Ishikawa (cell line): ENCODE measurements at regions not wholly inside any gene's neighbourhood (a gene's known extent, or its start where the extent isn't known, plus 50 kb on each side); places are given as distances from the start of the nearest gene placed in this dataset.

ENCODE experiments used
- CEBPB ChIP-seq: IDR thresholded peaks from 2 replicates; pipeline ENCODE4 v1.6.1; 2012
- CREB1 ChIP-seq: IDR thresholded peaks from 2 replicates; pipeline ENCODE4 v1.6.1; 2012; ENCODE audit warnings: low read depth
- EGR1 ChIP-seq: IDR thresholded peaks from 2 replicates; pipeline ENCODE4 v1.6.1; 2012
- EP300 ChIP-seq: IDR thresholded peaks from 2 replicates; pipeline ENCODE4 v1.6.1; 2012; ENCODE audit warnings: borderline replicate concordance
- FOXM1 ChIP-seq: IDR thresholded peaks from 2 replicates; pipeline ENCODE4 v1.6.1; 2012; ENCODE audit warnings: low read depth, borderline replicate concordance
- NFIC ChIP-seq: IDR thresholded peaks from 2 replicates; pipeline ENCODE4 v1.6.1; 2012
- RAD21 ChIP-seq: IDR thresholded peaks from 2 replicates; pipeline ENCODE4 v1.6.1; 2012; ENCODE audit warnings: low read depth
- REST ChIP-seq: IDR thresholded peaks from 2 replicates; pipeline ENCODE4 v1.6.1; 2012; ENCODE audit warnings: low read depth, mild to moderate bottlenecking
- TAF1 ChIP-seq: IDR thresholded peaks from 2 replicates; pipeline ENCODE4 v1.6.1; 2012; ENCODE audit warnings: low read depth, mild to moderate bottlenecking
- TCF12 ChIP-seq: IDR thresholded peaks from 2 replicates; pipeline ENCODE4 v1.6.1; 2012; ENCODE audit warnings: low read depth
- TEAD4 ChIP-seq: IDR thresholded peaks from 2 replicates; pipeline ENCODE4 v1.6.1; 2012
- USF1 ChIP-seq: IDR thresholded peaks from 2 replicates; pipeline ENCODE4 v1.6.1; 2012
- YY1 ChIP-seq: IDR thresholded peaks from 2 replicates; pipeline ENCODE4 v1.6.1; 2012; ENCODE audit warnings: low read depth
- ZBTB7A ChIP-seq: IDR thresholded peaks from 2 replicates; pipeline ENCODE4 v1.6.1; 2012; ENCODE audit warnings: low read depth
- TF ChIP-seq, protein P1 (sequence below): IDR thresholded peaks from 2 replicates; pipeline ENCODE4 v1.6.1; 2012

DNA sequence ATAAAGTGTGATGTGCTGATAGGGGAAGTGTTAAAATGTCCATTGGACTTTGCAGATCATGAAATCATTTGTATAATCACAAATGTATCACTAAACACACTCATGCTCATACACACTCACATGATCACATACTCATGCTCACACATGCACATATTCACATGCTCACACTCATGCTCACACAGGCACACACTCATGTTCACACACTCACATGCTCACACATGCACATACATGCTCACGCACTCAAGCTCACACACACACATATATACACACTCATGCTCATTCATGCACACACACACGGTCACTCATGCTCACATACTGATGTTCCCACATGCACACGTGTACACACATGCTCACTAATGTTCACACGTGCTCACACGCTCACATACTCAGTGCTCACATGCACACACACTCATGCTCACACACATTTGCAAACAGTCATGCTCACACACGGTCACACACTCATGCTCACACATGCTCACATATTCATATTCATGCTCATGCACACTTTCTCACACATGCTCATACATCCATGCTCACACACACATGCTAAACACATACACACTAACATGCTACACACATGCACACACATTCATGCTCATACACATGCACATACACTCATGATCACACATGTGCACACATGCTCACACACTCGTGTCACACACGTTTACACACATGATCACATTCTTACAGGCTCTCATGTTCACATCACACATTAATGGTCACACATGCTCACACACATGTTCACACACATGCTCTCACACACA, 116.7 kb upstream of the GJB6 start:
- TF ChIP-seq EGR1 (no peak), TAF1 (no peak), TEAD4 (no peak), USF1 (no peak), REST (no peak), NFIC (no peak), ZBTB7A (no peak)
- TF ChIP-seq, protein P1, sequence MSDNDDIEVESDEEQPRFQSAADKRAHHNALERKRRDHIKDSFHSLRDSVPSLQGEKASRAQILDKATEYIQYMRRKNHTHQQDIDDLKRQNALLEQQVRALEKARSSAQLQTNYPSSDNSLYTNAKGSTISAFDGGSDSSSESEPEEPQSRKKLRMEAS = no peak

DNA sequence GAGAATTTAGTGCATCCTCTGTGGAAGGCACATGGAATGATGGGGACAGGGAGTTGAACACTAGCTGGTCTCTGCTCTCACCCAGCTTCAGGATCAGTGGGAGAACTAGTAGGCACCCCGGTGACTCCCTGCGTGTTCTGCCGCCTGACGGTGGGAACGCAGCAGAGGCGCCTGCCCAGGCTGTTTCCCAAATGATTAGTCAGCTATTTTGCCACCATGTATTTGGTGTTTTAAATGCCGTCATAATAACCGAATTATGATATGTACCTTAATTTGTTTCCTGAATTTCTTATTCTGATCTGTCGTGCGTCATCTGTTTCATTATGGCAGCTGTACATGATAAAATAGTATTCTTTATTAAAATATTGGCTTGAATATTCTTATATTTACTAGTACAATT, 115.9 kb upstream of the GJB6 start:
- TF ChIP-seq USF1 (no peak), FOXM1 (no peak), EGR1 (no peak), TAF1 (no peak), NFIC (no peak), CEBPB (no peak), TCF12 (no peak), TEAD4 (no peak), RAD21 (no peak), YY1 (no peak), ZBTB7A (no peak)
- TF ChIP-seq, protein P1 = no peak

- TF ChIP-seq CEBPB (0 out of 2 replicates have a peak, but pooled peaks have one; percentile 31), REST (no peak)
These were observed 112.8 kb upstream of the GJB6 start for GRCh38 chr13:20344836-20345490.

DNA sequence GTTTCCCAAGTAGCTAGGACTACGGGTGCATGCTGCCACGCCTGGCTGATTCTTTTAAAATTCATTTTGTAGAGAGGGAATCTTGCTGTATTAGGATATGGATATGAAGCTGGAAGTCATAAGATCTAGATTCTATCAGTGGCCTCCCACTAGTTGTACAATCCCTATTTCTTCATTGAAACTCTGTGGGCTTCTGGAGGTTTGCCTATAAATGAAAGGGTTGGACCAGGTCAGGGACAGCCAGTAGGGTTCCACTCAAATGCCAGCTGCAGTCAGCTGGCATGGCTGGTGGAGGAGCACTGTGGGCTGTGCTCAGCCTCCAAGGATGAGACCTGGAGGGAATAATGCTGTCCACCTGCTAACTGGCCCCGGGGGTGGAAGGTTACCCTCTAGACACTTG, 110.2 kb upstream of the GJB6 start:
- TF ChIP-seq, protein P1 = no peak
- TF ChIP-seq USF1 (no peak), RAD21 (no peak), NFIC (no peak), TAF1 (no peak), ZBTB7A (no peak), CEBPB (no peak), EGR1 (no peak), CREB1 (no peak), TEAD4 (no peak), TCF12 (no peak), EP300 (no peak), YY1 (no peak), REST (no peak), FOXM1 (no peak)
